Upper lobe of left lung (tissue), 4 donors: ENCODE measurements at regions not wholly inside any gene's neighbourhood (a gene's known extent, or its start where the extent isn't known, plus 50 kb on each side); places are given as distances from the start of the nearest gene placed in this dataset.

Source experiments
- EP300 ChIP-seq, 4 donors: sonication (generic); formaldehyde crosslinking; IDR thresholded peaks; one replicate each; pipeline ENCODE4 v1.5.1; 2017; ENCODE audit warnings: antibody characterized with exemption in 4 of 4, control low read depth in 2 of 4
- TF ChIP-seq, protein P1 (sequence below), 6 experiments: fragments of 450-650 bp in 4 of 6; fragments of 200-600 bp in 2 of 6; sonication (generic) in 2 of 6; IDR thresholded peaks; one replicate each; pipeline ENCODE4 v1.5.1; 2016 to 2019; ENCODE audit warnings: antibody characterized with exemption in 6 of 6

DNA sequence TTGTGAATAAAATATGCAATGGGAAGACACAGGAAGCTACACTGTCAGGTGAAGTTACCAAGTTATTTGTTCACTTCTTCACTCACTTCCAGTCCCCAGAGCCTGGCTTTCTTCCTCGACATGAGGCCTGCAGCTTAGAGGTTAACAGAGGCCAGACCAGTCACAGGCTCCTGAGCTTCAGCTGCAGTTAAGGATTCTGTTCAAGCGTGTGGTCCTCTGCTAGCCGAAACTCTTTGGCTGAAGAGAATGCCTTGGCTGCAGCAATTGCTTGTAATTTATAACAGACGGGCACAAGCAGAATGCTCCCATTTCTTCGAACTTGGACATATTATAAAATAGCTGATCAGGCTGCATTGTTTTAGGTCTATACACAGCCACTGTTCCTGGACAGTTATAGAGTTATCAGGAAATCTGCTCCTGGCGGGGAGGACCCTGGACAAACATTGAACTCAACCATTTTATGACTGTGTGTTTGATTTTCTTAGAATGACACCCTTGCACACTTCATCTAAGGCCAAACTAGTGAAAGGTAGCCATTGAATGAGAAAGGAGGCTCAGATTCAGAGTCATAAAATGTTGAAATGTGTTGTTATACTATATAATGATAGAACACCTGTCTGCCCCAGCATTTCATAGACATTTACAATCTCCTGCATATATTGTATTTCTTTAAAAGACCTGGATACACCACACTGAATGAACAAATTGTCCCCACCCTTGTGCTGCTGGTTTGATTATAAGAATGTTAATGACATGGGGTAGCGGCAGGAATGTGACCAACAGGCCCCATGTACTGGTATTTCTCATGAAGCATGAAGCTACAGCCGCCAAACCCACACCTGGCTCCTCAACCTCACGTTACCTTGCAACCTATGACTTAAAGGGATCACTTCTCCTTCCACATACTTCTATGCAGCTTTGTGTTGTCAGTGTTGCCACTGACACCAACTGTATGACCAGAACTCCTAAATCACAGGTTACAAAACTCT lies 153.6 kb downstream of the TDRD15 start:
- TF ChIP-seq, protein P1, sequence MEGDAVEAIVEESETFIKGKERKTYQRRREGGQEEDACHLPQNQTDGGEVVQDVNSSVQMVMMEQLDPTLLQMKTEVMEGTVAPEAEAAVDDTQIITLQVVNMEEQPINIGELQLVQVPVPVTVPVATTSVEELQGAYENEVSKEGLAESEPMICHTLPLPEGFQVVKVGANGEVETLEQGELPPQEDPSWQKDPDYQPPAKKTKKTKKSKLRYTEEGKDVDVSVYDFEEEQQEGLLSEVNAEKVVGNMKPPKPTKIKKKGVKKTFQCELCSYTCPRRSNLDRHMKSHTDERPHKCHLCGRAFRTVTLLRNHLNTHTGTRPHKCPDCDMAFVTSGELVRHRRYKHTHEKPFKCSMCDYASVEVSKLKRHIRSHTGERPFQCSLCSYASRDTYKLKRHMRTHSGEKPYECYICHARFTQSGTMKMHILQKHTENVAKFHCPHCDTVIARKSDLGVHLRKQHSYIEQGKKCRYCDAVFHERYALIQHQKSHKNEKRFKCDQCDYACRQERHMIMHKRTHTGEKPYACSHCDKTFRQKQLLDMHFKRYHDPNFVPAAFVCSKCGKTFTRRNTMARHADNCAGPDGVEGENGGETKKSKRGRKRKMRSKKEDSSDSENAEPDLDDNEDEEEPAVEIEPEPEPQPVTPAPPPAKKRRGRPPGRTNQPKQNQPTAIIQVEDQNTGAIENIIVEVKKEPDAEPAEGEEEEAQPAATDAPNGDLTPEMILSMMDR (IDR thresholded peaks at IDR 0.05): no peak
- TF ChIP-seq EP300 (IDR thresholded peaks at IDR 0.05): no peak
